ENCODE measurements at regions not wholly inside any gene's neighbourhood (a gene's known extent, or its start where the extent isn't known, plus 50 kb on each side); places are given as distances from the start of the nearest gene placed in this dataset.

DNA sequence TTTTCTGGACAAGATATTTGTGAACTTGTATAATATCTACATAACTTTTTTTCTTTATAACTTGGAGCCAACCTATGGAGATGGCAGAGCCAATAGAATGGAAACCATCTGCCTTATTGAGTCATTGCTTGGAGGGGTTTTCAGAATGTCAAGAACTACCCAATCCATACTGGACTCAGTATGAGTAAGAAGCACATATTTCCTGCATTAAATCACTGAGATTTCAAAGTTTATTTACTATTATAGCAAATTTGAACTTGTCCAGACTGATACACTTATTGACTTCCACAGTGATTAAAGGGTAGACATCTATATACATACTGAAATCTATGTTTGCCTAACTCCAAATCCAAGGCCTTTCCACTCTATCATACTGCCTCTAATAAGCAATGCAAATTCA lies 704.0 kb downstream of the KCNA4 start:
- no peak for DNase-seq (ENCODE audit: low read depth)

DNA sequence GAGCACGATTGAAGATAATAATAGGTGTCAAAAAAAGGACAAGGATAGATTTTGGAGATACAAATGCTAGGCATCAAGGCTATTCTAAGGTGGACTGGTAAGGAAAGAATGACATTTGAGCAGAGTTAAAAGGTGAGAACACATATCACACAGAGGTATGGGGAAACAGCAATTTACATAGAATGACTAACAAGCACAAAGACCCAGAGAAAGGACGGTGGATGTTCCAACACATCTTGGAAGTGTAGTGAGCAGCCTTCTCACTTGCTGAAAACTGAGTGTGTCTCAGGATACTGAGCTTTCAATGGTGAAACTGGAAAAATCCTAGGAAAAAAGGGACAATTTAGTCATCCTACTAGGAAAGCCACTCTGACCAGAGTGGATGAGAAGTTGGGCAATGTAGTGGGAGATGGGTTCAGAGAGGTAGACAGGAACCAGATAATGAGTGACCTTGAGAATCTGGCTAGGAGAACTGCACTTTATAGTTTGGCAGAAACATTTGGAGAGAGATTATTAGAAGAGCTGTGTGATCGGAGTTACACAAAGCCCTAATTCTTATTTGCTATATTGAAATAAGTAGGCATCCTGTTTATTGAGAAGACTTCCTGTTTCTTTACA lies 706.0 kb downstream of the KCNA4 start:
- DNase-seq (ENCODE audit: low read depth), result no peak

DNA sequence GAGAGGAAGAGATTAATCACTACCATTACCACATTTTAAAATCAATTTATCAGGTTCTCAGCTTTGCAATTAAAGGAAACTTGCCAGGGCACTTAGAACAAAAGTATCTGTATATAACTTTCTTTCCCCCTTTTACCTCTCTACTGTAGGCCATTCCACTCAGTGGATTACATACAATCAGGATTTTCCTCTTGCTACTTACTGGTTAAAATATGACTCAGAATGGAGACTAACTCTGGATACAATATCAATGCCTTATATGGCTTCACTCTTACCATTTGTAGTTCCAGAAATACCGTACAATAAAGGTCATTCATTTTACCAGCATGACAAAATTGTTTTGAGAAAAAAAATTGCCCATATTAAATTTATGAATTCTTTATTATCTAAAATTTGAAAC lies 706.8 kb downstream of the KCNA4 start:
- peak; percentile 61 for DNase-seq (ENCODE audit: low read depth)

DNA sequence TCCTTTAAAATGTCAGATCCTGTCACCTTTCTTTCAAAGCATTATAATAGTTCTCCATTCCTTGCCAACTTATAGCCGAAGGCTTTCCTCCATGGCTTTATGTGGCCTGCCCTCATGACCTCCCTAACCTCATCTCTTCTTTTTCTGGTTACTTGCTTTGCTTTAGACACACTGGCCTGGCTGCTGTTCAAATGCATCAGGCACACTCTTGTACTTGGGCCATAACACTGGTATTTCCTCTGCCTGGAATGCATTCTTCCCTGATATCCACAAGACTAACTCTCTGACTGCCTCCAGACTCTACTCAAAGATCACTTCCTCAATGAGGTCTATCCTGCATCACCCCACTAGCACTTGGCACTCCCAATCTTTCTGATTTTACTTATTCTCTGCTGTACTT lies 710.3 kb downstream of the KCNA4 start:
- DNase-seq (ENCODE audit: low read depth), result peak; percentile 75

DNA sequence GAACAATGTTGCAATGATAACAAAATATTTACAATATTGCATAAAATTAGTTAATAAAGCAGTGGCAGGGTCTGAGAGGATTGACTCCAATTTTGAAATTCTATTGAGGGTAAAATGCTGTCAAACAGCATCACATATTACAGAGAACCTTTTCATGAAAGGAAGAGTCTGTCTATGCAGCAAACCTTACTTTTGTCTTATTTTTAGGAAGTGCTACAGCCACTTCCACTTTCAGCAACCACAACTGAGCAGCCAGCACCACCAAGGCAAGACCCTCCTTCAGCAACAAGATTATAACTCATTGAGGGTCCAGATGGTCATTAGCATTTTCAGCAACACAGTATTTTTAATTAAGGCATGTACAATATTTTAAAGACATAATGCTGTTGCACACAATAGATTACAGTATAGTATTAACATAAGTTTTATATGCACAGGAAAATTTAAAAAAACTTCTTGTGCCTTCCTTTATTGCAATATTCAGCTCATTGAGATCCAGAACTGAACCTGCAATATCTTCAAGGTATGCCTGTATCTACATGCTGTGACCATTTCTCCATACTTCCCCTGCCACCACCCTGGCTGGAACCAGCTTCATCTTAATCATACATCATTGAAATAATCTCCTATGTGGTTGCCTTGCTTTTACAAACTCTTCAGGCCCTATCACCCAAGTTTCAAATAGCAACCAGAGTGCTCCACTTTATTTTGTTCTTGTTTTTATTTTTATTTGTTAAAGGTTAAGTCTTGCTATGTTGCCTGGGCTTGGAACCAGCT lies 711.2 kb downstream of the KCNA4 start:
- DNase-seq (ENCODE audit: low read depth), result no peak

DNA sequence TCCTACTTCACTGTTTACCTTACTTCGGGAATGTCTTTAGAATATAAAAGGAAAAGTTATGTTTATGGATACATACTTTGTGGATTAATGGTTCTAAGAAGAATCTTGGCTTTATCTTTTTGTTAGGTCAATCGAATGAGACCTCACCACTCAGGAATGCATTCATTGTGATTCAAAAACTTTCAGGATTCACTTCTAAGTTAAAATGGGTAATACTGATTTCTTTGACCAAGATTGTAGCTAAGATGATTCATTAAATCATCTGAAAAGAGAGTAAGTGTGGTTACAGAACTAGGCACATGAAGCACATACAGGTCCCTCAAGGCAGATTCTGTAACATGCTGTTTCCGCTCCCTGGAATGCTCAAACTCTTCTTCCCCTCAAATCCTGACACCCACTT lies 716.4 kb downstream of the KCNA4 start:
- DNase-seq (ENCODE audit: low read depth), result no peak

DNA sequence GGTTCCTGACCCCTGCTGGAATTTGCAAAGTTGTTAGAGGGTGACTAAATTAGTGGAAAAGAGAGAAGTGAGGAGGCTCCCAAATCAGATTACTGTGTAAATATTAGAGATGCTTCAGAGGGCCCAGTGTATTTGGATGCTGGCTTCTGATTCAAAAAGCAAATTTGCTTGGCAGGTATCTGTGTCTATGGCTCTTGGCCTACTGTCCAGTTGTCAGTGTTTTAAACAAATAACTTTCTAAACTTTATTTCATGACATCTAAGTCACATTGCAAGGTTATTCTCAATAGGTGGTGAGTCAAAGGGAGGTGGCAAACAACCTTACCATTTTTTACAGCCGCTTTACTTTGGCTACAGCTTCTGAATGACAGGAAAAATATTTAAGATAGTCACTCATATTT lies 720.1 kb downstream of the KCNA4 start:
- no peak for DNase-seq (ENCODE audit: low read depth)

DNA sequence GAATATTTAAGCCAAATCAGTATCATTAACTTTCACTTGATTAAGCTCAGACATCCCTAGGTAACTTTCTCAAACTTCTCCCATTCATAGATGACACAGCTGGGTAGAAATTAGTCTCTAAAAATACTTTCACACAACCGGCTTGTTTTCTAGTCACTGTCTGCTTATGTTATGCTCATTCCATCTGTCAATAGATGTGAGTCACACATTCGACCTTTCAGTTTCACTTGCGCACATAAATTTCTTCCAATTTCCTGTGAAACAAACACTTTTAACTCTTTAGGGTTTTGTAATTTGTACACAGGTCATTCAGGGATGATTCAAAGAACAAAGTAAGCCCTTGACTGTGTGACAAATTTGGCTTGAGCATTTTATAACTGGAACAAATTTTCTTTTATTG lies 723.0 kb downstream of the KCNA4 start:
- DNase-seq (ENCODE audit: low read depth), result peak; percentile 54

DNA sequence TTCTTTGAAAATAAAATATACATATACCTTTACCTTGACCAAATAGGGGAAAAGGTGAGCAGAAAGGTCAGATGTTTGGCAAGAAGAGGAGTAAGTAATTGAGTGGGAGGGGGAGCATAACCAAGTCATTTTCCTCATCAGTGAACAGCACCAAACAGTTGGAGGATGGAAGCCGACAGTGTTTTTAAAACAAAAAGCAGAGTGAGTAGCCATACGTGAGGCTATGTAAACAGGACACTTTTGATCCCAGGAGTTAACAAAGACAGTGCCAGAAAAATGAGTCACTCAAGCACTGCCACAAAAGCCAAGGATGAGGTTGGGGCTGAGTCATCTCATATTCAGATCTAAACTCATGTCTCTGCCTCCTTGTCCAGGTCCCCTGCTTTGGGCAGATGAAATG lies 734.7 kb downstream of the KCNA4 start:
- DNase-seq (ENCODE audit: low read depth), result peak; percentile 83

DNA sequence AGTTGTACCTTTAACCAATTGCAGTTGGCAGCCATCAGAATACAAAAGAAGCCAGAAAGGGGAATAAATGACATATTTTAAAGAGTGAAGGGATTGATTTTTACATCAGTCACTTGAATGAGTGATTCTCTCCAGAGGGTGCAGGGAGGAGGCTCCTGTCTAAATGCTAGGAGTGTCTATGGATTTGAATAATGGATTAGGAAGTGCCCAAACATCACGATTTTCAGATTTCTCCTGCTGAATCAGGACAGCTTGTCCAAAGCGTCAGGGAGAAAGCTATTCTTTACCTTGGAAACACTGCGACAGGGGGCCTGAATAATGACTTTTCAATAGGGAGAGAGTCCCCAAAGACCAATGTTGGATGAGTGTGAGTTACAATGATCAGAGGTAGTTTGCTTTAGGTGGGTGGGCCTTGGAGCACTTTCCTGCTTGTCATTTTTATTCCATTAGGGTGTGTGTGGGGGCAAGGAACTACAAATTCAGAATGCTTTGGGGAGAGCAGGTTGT lies 735.5 kb downstream of the KCNA4 start:
- no peak for DNase-seq (ENCODE audit: low read depth)

DNA sequence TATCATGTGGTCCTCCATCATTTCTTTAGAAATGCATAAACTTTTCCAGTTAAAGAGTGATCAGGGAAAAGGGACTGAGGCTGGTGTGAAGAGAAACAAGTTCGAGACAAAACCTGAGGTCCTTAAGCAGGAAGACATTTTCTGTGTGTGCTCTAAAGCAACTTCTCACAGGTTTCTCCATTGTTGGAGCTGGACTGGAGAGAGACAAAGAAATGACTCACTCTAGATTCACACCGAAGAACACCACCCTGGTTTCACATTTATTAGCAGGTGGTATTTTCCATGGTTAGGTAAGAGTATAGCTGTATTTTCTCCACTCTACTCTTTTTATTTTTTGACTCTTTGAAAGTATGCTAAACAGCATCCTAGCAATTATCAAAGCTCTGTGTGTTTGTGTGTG lies 736.4 kb downstream of the KCNA4 start:
- DNase-seq (ENCODE audit: low read depth), result no peak

DNA sequence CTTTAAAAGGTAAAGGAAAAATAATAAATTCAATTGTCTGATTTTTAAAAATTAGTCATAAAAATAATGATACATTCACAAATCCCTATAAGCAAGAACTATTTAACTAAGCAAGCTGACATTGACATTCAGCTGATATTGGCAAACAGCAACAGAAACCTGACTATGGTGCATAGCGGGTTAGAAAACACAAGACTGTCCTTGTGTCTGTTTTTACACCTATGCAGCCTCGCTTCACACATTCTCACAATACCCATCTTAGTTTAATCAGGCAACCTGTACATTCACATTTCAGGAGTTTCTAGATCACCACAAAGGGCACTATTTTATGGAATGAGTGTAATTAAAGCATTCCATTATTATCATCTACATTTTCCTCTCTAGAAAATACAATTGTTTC lies 737.1 kb downstream of the KCNA4 start:
- DNase-seq (ENCODE audit: low read depth), result no peak

DNA sequence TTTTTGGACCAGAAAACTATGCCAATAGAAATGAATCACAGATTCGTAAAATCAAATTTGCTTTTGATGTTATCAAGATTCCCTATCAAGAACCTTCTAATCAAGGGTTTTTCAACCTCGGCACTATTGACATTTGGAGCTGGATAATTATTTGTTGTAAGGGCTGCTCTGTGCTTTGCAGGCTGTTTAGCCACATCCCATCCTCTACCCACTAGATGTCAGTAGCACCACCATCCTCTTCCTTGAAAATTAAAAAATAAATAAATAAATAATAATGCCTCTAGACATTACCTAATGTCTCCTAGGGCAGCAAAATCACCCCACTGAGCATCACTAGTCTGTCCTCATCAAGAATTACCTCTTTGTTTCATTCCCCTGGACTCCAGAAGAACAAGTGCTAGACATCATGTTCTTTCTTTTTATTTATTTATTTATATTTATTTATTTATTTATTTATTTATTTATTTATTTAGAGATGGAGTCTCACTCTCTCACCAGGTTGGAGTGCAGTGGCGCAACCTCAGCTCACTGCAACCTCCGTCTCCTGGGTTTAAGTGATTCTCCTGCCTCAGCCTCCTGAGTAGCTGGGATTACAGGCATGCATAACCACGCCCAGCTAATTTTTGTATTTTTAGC lies 744.7 kb downstream of the KCNA4 start:
- DNase-seq (ENCODE audit: low read depth), result peak; percentile 58

DNA sequence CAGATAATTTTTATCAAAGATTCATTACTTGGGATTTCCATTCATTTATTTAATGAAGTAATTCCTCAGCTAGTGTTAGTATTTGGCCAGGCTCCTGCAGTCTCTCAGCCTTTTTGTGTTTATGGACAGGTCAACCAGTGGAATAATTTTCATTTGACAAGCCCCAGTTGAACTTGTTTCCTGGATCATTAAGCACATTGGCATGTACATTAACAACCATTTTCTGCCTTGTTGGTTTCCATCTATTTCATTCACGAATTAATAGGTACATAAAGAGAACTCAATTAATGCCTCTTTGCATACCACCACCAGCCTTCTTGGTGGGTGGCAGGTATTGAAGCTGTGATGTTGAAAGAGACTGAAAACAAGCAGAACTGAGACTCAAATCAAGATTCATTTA lies 745.2 kb downstream of the KCNA4 start:
- DNase-seq (ENCODE audit: low read depth), result no peak

DNA sequence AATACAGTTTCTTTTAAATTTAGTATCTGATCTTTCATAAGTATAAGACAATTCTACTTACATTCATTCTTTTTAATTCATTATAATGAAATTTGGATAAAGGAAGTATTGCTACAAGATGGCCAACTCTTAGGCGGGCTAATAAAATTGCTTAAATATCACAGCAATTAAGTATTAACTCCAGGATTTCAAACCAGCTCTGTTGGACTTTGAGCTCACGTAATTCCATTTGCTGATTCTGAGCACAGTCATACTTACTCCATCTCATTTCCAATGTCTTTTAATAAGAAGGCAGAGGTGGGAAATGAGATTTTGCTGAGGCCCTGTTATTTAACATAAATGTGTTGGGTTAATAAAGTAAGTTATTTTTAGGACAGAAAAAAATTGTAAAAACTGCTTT lies 748.1 kb downstream of the KCNA4 start:
- DNase-seq (ENCODE audit: low read depth), result no peak

DNA sequence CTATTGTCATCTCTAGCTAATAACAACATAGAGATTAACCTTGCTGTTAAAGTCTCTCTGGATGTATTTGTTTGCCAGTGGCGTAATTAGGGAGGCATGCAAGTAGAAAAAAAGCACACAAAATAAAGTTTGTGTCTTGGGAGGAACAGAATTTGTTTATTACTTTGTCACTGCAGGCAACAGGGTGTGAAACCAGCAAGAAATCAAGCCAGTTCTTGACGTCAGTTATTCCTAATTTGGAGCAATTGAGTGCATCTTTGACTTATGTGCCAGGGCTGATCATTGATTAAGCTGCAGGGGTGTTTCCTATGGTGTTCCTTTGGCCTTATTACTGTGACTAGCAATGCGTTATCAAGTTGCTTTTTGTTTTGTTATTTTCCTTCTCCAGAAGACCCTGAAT lies 751.0 kb downstream of the KCNA4 start:
- no peak for DNase-seq (ENCODE audit: low read depth)

DNA sequence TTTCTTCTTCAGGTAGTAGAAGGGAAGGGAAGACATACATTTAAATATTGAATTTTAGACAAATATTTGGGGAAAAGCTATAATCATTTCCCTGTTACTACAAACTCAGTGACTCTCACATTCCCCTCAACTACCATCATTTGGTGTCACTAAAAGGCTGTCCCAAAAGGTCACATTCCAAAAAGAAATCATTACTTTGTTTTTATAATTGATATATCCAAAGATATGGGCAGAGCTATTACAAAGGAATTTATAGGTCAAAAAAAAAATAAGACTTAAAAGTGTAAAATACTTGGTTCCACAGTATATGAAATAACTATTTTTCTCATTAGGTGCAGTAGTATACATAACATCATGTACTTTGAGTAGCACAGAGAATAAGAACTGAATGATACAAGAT lies 751.4 kb downstream of the KCNA4 start:
- no peak for DNase-seq (ENCODE audit: low read depth)

DNA sequence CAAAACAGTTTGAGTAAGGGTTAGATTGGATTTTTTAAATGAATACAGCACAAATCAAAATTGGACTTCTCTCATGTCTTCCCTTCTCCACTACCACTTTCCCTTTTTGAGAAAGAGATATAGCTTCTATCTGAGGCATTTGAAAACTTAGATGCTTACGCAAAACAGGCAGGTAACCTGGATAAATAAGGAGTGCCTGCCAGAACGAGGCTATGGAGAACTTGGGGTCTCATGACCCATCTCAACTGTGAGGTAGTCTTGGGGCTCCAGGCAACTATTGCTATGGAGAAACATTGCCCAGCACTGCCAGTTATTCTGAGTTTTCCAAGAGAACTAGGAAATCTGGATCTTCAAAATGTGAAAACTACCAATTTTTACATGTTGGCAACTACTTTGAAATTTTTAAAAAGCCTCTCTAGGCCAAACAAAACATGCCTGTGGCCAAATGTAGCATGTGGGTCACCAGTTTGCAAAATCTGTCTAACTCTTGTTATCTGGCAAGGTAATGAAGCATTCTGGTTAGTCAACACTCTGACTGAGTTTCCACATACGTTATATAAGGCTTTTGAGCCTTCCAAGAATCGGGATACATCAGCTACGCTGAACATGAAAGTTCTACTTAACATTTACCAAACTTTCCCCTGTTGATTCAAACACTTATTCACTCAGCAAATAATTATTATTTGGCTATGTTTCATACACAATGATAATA lies 752.7 kb downstream of the KCNA4 start:
- DNase-seq (ENCODE audit: low read depth), result peak; percentile 15

DNA sequence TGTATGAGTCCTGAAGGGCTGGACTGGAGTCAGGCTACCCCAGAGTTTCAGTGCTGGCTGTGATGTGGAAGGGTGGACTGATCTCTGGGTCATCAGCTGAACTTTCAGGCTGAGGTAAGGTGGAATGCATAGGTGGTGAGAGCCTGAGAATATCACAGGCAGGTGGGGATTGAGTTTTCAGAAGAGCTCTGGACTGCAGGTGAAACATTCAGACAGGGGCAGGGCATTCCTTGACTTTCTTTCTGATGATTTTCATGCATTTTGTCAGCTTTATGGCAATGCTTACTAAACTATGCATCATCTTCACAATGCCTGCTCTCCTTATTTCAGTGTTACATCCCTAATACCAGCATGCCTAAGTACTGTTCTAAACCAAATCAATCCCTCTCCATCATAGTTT lies 755.0 kb downstream of the KCNA4 start:
- DNase-seq (ENCODE audit: low read depth), result no peak

DNA sequence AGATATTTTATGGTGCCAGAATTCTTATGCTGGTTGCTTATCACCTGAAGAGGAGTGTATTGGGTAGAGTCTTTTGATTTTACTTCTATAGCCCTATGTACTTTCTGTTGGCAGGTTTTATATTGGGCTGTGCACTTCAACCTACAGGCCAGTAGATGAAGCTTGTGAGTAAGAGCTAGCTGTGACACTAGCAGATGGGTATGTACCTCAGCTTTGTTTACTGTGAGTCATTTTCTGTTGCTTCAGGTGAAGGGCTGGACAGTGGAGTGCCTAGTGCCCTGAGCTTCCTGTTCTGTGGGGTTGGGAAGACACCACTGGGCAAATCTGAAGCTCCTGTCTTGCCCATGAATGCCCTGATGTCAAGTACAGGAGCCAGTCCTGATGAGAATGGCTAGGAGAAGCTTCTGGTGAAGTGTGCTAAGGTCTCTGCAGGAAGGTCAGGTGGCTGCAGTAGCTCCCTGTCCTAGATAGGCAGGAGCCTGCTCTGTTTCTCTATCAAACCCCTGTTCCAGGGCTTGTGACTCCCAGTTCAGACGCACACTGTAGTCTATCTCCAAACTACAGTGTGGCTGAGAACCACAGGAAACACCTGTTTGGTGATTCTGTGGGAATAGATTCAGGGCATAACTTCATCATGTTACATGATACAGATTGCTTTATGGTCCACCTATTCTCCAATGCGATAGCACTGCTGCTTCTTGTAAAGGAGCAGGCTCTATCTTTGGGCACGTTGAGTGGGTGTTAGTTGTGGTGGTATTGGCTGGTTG lies 755.7 kb downstream of the KCNA4 start:
- DNase-seq (ENCODE audit: low read depth), result no peak

DNA sequence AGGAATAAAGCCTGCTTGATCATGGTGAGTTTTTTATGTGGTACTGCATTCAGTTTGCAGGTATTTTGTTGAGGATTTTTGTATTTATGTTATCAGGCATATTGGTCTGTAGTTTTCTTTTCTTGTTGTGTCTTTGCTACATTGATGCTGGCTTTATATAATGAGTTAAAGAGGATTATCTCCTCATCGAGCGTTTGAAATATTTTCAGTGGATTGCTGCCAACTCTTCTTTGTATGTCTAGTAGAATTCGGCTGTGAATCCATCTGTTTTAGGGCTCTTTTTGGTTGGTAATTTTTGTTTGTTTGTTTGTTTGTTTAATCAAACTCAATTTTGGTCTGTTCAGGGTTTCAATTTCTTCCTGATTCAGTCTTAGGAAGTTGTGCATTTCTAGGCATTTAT lies 758.4 kb downstream of the KCNA4 start:
- no peak for DNase-seq (ENCODE audit: low read depth)
